Erythroblast (primary cell): ENCODE measurements at regions not wholly inside any gene's neighbourhood (a gene's known extent, or its start where the extent isn't known, plus 50 kb on each side); places are given as distances from the start of the nearest gene placed in this dataset.

ENCODE experiments used
- GATA1 ChIP-seq: IDR thresholded peaks from 2 replicates; pipeline ENCODE4 v1.6.1; 2011; ENCODE audit warnings: low read depth, mild to moderate bottlenecking, control low read depth, low read length, moderate library complexity
- POLR2A ChIP-seq: IDR thresholded peaks from 2 replicates; pipeline ENCODE4 v1.6.1; 2011; ENCODE audit warnings: mild to moderate bottlenecking, low read length

- TF ChIP-seq POLR2A (no peak), GATA1 (no peak)
These were observed 143.5 kb upstream of the CIBAR2 start for GRCh38 chr16:85255777-85256176.
